OCI-LY1 (cell line): ENCODE measurements at regions not wholly inside any gene's neighbourhood (a gene's known extent, or its start where the extent isn't known, plus 50 kb on each side); places are given as distances from the start of the nearest gene placed in this dataset.

ENCODE experiments used
- H2AFZ ChIP-seq: fragments of 200-600 bp; sonication (generic), shearing (Covaris generic); 2 replicates; pipeline ENCODE4 v1.6.0; 2014; ENCODE audit warnings: antibody characterized with exemption, mild to moderate bottlenecking, low read length
- H3F3A ChIP-seq: fragments of 200-600 bp; sonication (generic), shearing (Covaris generic); 2 replicates; pipeline ENCODE4 v1.6.0; 2014; ENCODE audit warnings: mild to moderate bottlenecking, antibody characterized with exemption, low read length, moderate library complexity; ENCODE audit not compliant: insufficient read depth
- H3K27ac ChIP-seq: fragments of 200-600 bp; sonication (generic); 2 replicates; pipeline ENCODE4 v1.5.1; 2014; ENCODE audit warnings: low read length, mixed run types, mild to moderate bottlenecking, low read depth; ENCODE audit not compliant: poor library complexity, severe bottlenecking
- H3K27me3 ChIP-seq: fragments of 200-600 bp; sonication (generic); 2 replicates; pipeline ENCODE4 v1.6.0; 2014; ENCODE audit warnings: antibody characterized with exemption, mild to moderate bottlenecking, low read length, moderate library complexity; ENCODE audit not compliant: insufficient read depth
- H3K36me3 ChIP-seq: fragments of 200-600 bp; sonication (generic); 2 replicates; pipeline ENCODE4 v1.6.1; 2014; ENCODE audit warnings: mild to moderate bottlenecking, antibody characterized with exemption, low read length, moderate library complexity, mixed read lengths; ENCODE audit not compliant: insufficient read depth
- H3K4me1 ChIP-seq: fragments of 200-600 bp; sonication (generic); 2 replicates; pipeline ENCODE4 v1.5.1; 2014; ENCODE audit warnings: mild to moderate bottlenecking, low read length, moderate library complexity; ENCODE audit not compliant: insufficient read depth, severe bottlenecking
- H3K4me2 ChIP-seq: fragments of 200-600 bp; sonication (generic), shearing (Covaris generic); 2 replicates; pipeline ENCODE4 v1.6.1; 2014; ENCODE audit warnings: low read length
- H3K4me3 ChIP-seq: fragments of 200-600 bp; sonication (generic); 2 replicates; pipeline ENCODE4 v1.5.1; 2014; ENCODE audit warnings: low read length, low read depth, mild to moderate bottlenecking, mixed read lengths; ENCODE audit not compliant: poor library complexity, severe bottlenecking
- H3K79me2 ChIP-seq: fragments of 200-600 bp; shearing (Covaris generic); 2 replicates; pipeline ENCODE4 v1.6.1; 2016; ENCODE audit warnings: mixed run types, low read length, mixed read lengths; ENCODE audit not compliant: insufficient read depth
- H3K9ac ChIP-seq: fragments of 200-600 bp; sonication (generic), shearing (Covaris generic); 2 replicates; pipeline ENCODE4 v1.6.1; 2014; ENCODE audit warnings: mild to moderate bottlenecking, low read length, mixed read lengths
- H3K9me2 ChIP-seq: fragments of 200-600 bp; sonication (generic), shearing (Covaris generic); 2 replicates; pipeline ENCODE4 v1.6.1; 2014; ENCODE audit warnings: low read depth, mild to moderate bottlenecking, low read length, mixed read lengths
- H3K9me3 ChIP-seq: fragments of 200-600 bp; shearing (Covaris generic); 2 replicates; pipeline ENCODE4 v1.6.1; 2014; ENCODE audit warnings: low read length, mixed read lengths
- H4K20me1 ChIP-seq: fragments of 200-600 bp; sonication (generic), shearing (Covaris generic); 2 replicates; pipeline ENCODE4 v1.6.0; 2016; ENCODE audit warnings: mild to moderate bottlenecking, low read length; ENCODE audit not compliant: insufficient read depth
- CTCF ChIP-seq: fragments of 200-600 bp; sonication (generic), shearing (Covaris generic); IDR thresholded peaks from 2 replicates; pipeline ENCODE4 v1.5.1; 2017; ENCODE audit warnings: mild to moderate bottlenecking, antibody characterized with exemption, low read length, moderate library complexity, mixed read lengths
- EZH2 ChIP-seq: fragments of 200-600 bp; sonication (generic), shearing (Covaris generic); IDR thresholded peaks from 2 replicates; pipeline ENCODE4 v1.8.0; 2017; ENCODE audit warnings: borderline replicate concordance, mixed run types, mild to moderate bottlenecking, antibody characterized with exemption, low read length, moderate library complexity, mixed read lengths

GRCh38 chr9:82122731-82123130 is 134.2 kb downstream of the SPATA31D1 start:
- Histone ChIP-seq H3K36me3 (no peaks in the 10 kb centered on the region), H3K9me3 (no peaks in the 10 kb centered on the region)
- TF ChIP-seq EZH2: no peak
- no peak for TF ChIP-seq CTCF

GRCh38 chr9:82124090-82124489 is 135.5 kb downstream of the SPATA31D1 start:
- Histone ChIP-seq H2AFZ (no peak overlapping the region), H3K4me2 (no peak overlapping the region)
- TF ChIP-seq CTCF: no peak
- TF ChIP-seq EZH2: no peak

More at GRCh38 chr9:82122731-82123130, 134.2 kb downstream of the SPATA31D1 start:
- H3F3A ChIP-seq: peaks cover 6% of the 10 kb centered on the region; the same call in 1 of the 2 replicates
- H3K79me2 ChIP-seq: no peaks in the 10 kb centered on the region
- no peaks in the 10 kb centered on the region for H3K27me3 ChIP-seq
- no peaks in the 10 kb centered on the region for H4K20me1 ChIP-seq
- no peak overlapping the region for H3K4me3 ChIP-seq
- H3K4me2 ChIP-seq: no peak overlapping the region
- no peak overlapping the region for H3K9ac ChIP-seq
- H3K27ac ChIP-seq: peak overlapping the region; percentile 56
- H3K9me2 ChIP-seq: no peaks in the 10 kb centered on the region
- no peak overlapping the region for H2AFZ ChIP-seq
- peaks cover 67% of the 10 kb centered on the region for H3K4me1 ChIP-seq

GRCh38 chr9:82126256-82126655 is 137.7 kb downstream of the SPATA31D1 start:
- Histone ChIP-seq H3K9me3 (no peaks in the 10 kb centered on the region), H3K27me3 (no peaks in the 10 kb centered on the region), H3K4me2 (peak overlapping the region; percentile 53), H3K9me2 (no peaks in the 10 kb centered on the region), H3F3A (peaks cover 5% of the 10 kb centered on the region; the same call in 1 of the 2 replicates), H3K4me1 (peaks cover 82% of the 10 kb centered on the region), H2AFZ (no peak overlapping the region), H3K36me3 (no peaks in the 10 kb centered on the region), H3K27ac (peak overlapping the region; percentile 98), H3K9ac (peak overlapping the region; percentile 48), H3K4me3 (no peak overlapping the region), H4K20me1 (no peaks in the 10 kb centered on the region), H3K79me2 (no peaks in the 10 kb centered on the region)
- TF ChIP-seq EZH2 (no peak), CTCF (no peak)

More at GRCh38 chr9:82124090-82124489, 135.5 kb downstream of the SPATA31D1 start:
- Histone ChIP-seq H3F3A (peaks cover 5% of the 10 kb centered on the region; the same call in 1 of the 2 replicates), H3K9me3 (no peaks in the 10 kb centered on the region), H3K27ac (peak overlapping the region; percentile 98), H3K9ac (no peak overlapping the region), H4K20me1 (no peaks in the 10 kb centered on the region), H3K4me1 (peaks cover 67% of the 10 kb centered on the region), H3K9me2 (no peaks in the 10 kb centered on the region), H3K4me3 (no peak overlapping the region), H3K27me3 (no peaks in the 10 kb centered on the region), H3K79me2 (no peaks in the 10 kb centered on the region), H3K36me3 (no peaks in the 10 kb centered on the region)
